ENCODE measurements at regions not wholly inside any gene's neighbourhood (a gene's known extent, or its start where the extent isn't known, plus 50 kb on each side); places are given as distances from the start of the nearest gene placed in this dataset.
A peak's percentile ranks its signal among the peaks of the same experiment; 100 is the strongest.

GRCh38 chr4:174438711-174439110 is 83.6 kb downstream of the HPGD start:
- intact Hi-C loops (cut with micrococcal nuclease), result no loop called here
- peaks cover 2% of the 10 kb centered on the region for H3K4me1 Mint-ChIP-seq (ENCODE audit: low read depth)

GRCh38 chr4:174437749-174438148 is 84.5 kb downstream of the HPGD start:
- intact Hi-C loops (cut with micrococcal nuclease), result no loop called here
- H3K27ac Mint-ChIP-seq, result no peak overlapping the region

More at GRCh38 chr4:174438711-174439110, 83.6 kb downstream of the HPGD start:
- Mint-ChIP-seq H3K27me3 (ENCODE audit: low read depth) (no peaks in the 10 kb centered on the region), H3K36me3 (ENCODE audit: low read depth) (no peaks in the 10 kb centered on the region), H3K27ac (no peak overlapping the region), H3K4me3 (ENCODE audit: low read depth) (no peak overlapping the region), H3K9me3 (no peaks in the 10 kb centered on the region)
- DNase-seq (ENCODE audit: low spot score), result no peak

GRCh38 chr4:174437324-174437723 is 85.0 kb downstream of the HPGD start:
- intact Hi-C loops (cut with micrococcal nuclease), result no loop called here
- Mint-ChIP-seq H3K4me3 (ENCODE audit: low read depth) (no peak overlapping the region), H3K27ac (no peak overlapping the region), H3K9me3 (no peaks in the 10 kb centered on the region), H3K27me3 (ENCODE audit: low read depth) (no peaks in the 10 kb centered on the region), H3K4me1 (ENCODE audit: low read depth) (peaks cover 2% of the 10 kb centered on the region), H3K36me3 (ENCODE audit: low read depth) (no peaks in the 10 kb centered on the region)
- no peak for DNase-seq (ENCODE audit: low spot score)

More at GRCh38 chr4:174437749-174438148, 84.5 kb downstream of the HPGD start:
- Mint-ChIP-seq H3K4me1 (ENCODE audit: low read depth) (peaks cover 2% of the 10 kb centered on the region), H3K4me3 (ENCODE audit: low read depth) (no peak overlapping the region), H3K36me3 (ENCODE audit: low read depth) (no peaks in the 10 kb centered on the region), H3K9me3 (no peaks in the 10 kb centered on the region), H3K27me3 (ENCODE audit: low read depth) (no peaks in the 10 kb centered on the region)
- no peak for DNase-seq (ENCODE audit: low spot score)

GRCh38 chr4:174436377-174436776 is 85.9 kb downstream of the HPGD start:
- H3K27me3 Mint-ChIP-seq (ENCODE audit: low read depth), result no peaks in the 10 kb centered on the region
- H3K27ac Mint-ChIP-seq, result no peak overlapping the region
- H3K36me3 Mint-ChIP-seq (ENCODE audit: low read depth), result no peaks in the 10 kb centered on the region
- H3K4me1 Mint-ChIP-seq (ENCODE audit: low read depth), result peaks cover 2% of the 10 kb centered on the region
- no peak for DNase-seq (ENCODE audit: low spot score)
- no peaks in the 10 kb centered on the region for H3K9me3 Mint-ChIP-seq
- H3K4me3 Mint-ChIP-seq (ENCODE audit: low read depth), result no peak overlapping the region
- intact Hi-C loops (cut with micrococcal nuclease), result no loop called here

- peaks cover 2% of the 10 kb centered on the region for H3K4me1 Mint-ChIP-seq (ENCODE audit: low read depth)
- no peaks in the 10 kb centered on the region for H3K27me3 Mint-ChIP-seq (ENCODE audit: low read depth)
- H3K27ac Mint-ChIP-seq, result no peak overlapping the region
- intact Hi-C loops (cut with micrococcal nuclease), result no loop called here
- DNase-seq (ENCODE audit: low spot score), result no peak
- H3K9me3 Mint-ChIP-seq, result no peaks in the 10 kb centered on the region
- H3K4me3 Mint-ChIP-seq (ENCODE audit: low read depth), result no peak overlapping the region
- no peaks in the 10 kb centered on the region for H3K36me3 Mint-ChIP-seq (ENCODE audit: low read depth)
These were observed 86.3 kb downstream of the HPGD start for GRCh38 chr4:174435974-174436373.

GRCh38 chr4:174434455-174434854 is 87.8 kb downstream of the HPGD start:
- H3K27me3 Mint-ChIP-seq (ENCODE audit: low read depth), result no peaks in the 10 kb centered on the region
- peaks cover 2% of the 10 kb centered on the region for H3K4me1 Mint-ChIP-seq (ENCODE audit: low read depth)
- intact Hi-C loops (cut with micrococcal nuclease), result no loop called here
- no peak for DNase-seq (ENCODE audit: low spot score)
- no peaks in the 10 kb centered on the region for H3K9me3 Mint-ChIP-seq
- no peak overlapping the region for H3K27ac Mint-ChIP-seq
- H3K4me3 Mint-ChIP-seq (ENCODE audit: low read depth), result no peak overlapping the region
- H3K36me3 Mint-ChIP-seq (ENCODE audit: low read depth), result no peaks in the 10 kb centered on the region

- Mint-ChIP-seq H3K27me3 (ENCODE audit: low read depth) (no peaks in the 10 kb centered on the region), H3K4me3 (ENCODE audit: low read depth) (no peak overlapping the region), H3K4me1 (ENCODE audit: low read depth) (no peaks in the 10 kb centered on the region), H3K9me3 (no peaks in the 10 kb centered on the region), H3K36me3 (ENCODE audit: low read depth) (no peaks in the 10 kb centered on the region), H3K27ac (no peak overlapping the region)
- no peak for DNase-seq (ENCODE audit: low spot score)
- intact Hi-C loops (cut with micrococcal nuclease), result no loop called here
These were observed 91.7 kb downstream of the HPGD start for GRCh38 chr4:174430576-174430975.

- Mint-ChIP-seq H3K27me3 (ENCODE audit: low read depth) (no peaks in the 10 kb centered on the region), H3K27ac (no peak overlapping the region), H3K9me3 (no peaks in the 10 kb centered on the region), H3K4me1 (ENCODE audit: low read depth) (no peaks in the 10 kb centered on the region), H3K36me3 (ENCODE audit: low read depth) (no peaks in the 10 kb centered on the region), H3K4me3 (ENCODE audit: low read depth) (no peak overlapping the region)
- no peak for DNase-seq (ENCODE audit: low spot score)
- intact Hi-C loops (cut with micrococcal nuclease), result no loop called here
These were observed 92.4 kb downstream of the HPGD start for GRCh38 chr4:174429701-174430410.

- Mint-ChIP-seq H3K27ac (no peak overlapping the region), H3K27me3 (ENCODE audit: low read depth) (no peaks in the 10 kb centered on the region), H3K9me3 (no peaks in the 10 kb centered on the region), H3K4me3 (ENCODE audit: low read depth) (no peak overlapping the region), H3K4me1 (ENCODE audit: low read depth) (peaks cover 7% of the 10 kb centered on the region), H3K36me3 (ENCODE audit: low read depth) (no peaks in the 10 kb centered on the region)
- intact Hi-C loops (cut with micrococcal nuclease), result no loop called here
- DNase-seq (ENCODE audit: low spot score), result no peak
These were observed 94.6 kb downstream of the HPGD start for GRCh38 chr4:174427571-174428140.

GRCh38 chr4:174425669-174426068 is 96.6 kb downstream of the HPGD start:
- peaks cover 11% of the 10 kb centered on the region for H3K4me1 Mint-ChIP-seq (ENCODE audit: low read depth)
- H3K9me3 Mint-ChIP-seq, result no peaks in the 10 kb centered on the region
- no peak for DNase-seq (ENCODE audit: low spot score)
- no peaks in the 10 kb centered on the region for H3K27me3 Mint-ChIP-seq (ENCODE audit: low read depth)
- no peak overlapping the region for H3K4me3 Mint-ChIP-seq (ENCODE audit: low read depth)
- H3K36me3 Mint-ChIP-seq (ENCODE audit: low read depth), result no peaks in the 10 kb centered on the region
- no peak overlapping the region for H3K27ac Mint-ChIP-seq
- intact Hi-C loops (cut with micrococcal nuclease), result no loop called here

- Mint-ChIP-seq H3K4me1 (ENCODE audit: low read depth) (peaks cover 16% of the 10 kb centered on the region), H3K9me3 (no peaks in the 10 kb centered on the region), H3K27me3 (ENCODE audit: low read depth) (no peaks in the 10 kb centered on the region), H3K27ac (no peak overlapping the region), H3K4me3 (ENCODE audit: low read depth) (no peak overlapping the region), H3K36me3 (ENCODE audit: low read depth) (no peaks in the 10 kb centered on the region)
- no peak for DNase-seq (ENCODE audit: low spot score)
- intact Hi-C loops (cut with micrococcal nuclease), result no loop called here
These were observed 98.9 kb downstream of the HPGD start for GRCh38 chr4:174423257-174423944.

- H3K27me3 Mint-ChIP-seq (ENCODE audit: low read depth), result no peaks in the 10 kb centered on the region
- H3K9me3 Mint-ChIP-seq, result no peaks in the 10 kb centered on the region
- no peak overlapping the region for H3K27ac Mint-ChIP-seq
- H3K4me1 Mint-ChIP-seq (ENCODE audit: low read depth), result peaks cover 16% of the 10 kb centered on the region
- H3K4me3 Mint-ChIP-seq (ENCODE audit: low read depth), result no peak overlapping the region
- intact Hi-C loops (cut with micrococcal nuclease), result no loop called here
- DNase-seq (ENCODE audit: low spot score), result no peak
- no peaks in the 10 kb centered on the region for H3K36me3 Mint-ChIP-seq (ENCODE audit: low read depth)
These were observed 99.4 kb downstream of the HPGD start for GRCh38 chr4:174422893-174423256.

- peak overlapping the region; percentile 10 for H3K27ac Mint-ChIP-seq
- H3K9me3 Mint-ChIP-seq, result no peaks in the 10 kb centered on the region
- intact Hi-C loops (cut with micrococcal nuclease), result no loop called here
- H3K36me3 Mint-ChIP-seq (ENCODE audit: low read depth), result no peaks in the 10 kb centered on the region
- no peak for DNase-seq (ENCODE audit: low spot score)
- H3K4me3 Mint-ChIP-seq (ENCODE audit: low read depth), result no peak overlapping the region
- peaks cover 16% of the 10 kb centered on the region for H3K4me1 Mint-ChIP-seq (ENCODE audit: low read depth)
- H3K27me3 Mint-ChIP-seq (ENCODE audit: low read depth), result no peaks in the 10 kb centered on the region
These were observed 102.0 kb downstream of the HPGD start for GRCh38 chr4:174420316-174420715.
